Lung (tissue), 11 donors: ENCODE measurements at regions not wholly inside any gene's neighbourhood (a gene's known extent, or its start where the extent isn't known, plus 50 kb on each side); places are given as distances from the start of the nearest gene placed in this dataset.

Source experiments
- ATAC-seq: fragments of 200-7000 bp; cut with Tn5 transposase; one replicate; pipeline ENCODE4 v1.9.1; 2020; ENCODE audit warnings: moderate number of reproducible peaks; ENCODE audit not compliant: insufficient read depth, low FRiP score
- DNase-seq, 3 donors: peaks; one replicate each; pipeline ENCODE4 v3.0.0-alpha.2; 2013 to 2017
- H3K27ac ChIP-seq, 2 donors: one replicate each; pipeline ENCODE4 v1.5.1; 2013; ENCODE audit warnings: mild to moderate bottlenecking in 2 of 2, moderate library complexity in 2 of 2, control low read depth in 1 of 2, inconsistent platforms in 1 of 2, low read depth in 1 of 2, low read length in 1 of 2
- H3K27me3 ChIP-seq, 3 donors: one replicate each; pipeline ENCODE4 v1.5.1; 2013; ENCODE audit warnings: low read length in 2 of 3; ENCODE audit not compliant: control insufficient read depth in 3 of 3, insufficient read depth in 3 of 3
- H3K36me3 ChIP-seq, 4 donors: one replicate each; pipeline ENCODE4 v1.5.1; 2013; ENCODE audit warnings: low read length in 4 of 4, mild to moderate bottlenecking in 1 of 4, moderate library complexity in 1 of 4; ENCODE audit not compliant: control insufficient read depth in 4 of 4, insufficient read depth in 4 of 4
- H3K4me1 ChIP-seq, 5 donors: one replicate each; pipeline ENCODE4 v1.5.1; 2013; ENCODE audit warnings: low read length in 5 of 5, mild to moderate bottlenecking in 2 of 5, moderate library complexity in 1 of 5; ENCODE audit not compliant: control insufficient read depth in 5 of 5, insufficient read depth in 5 of 5
- H3K4me3 ChIP-seq: one replicate; pipeline ENCODE4 v1.5.1; 2013; ENCODE audit warnings: mild to moderate bottlenecking, control low read depth, moderate library complexity
- H3K9ac ChIP-seq, 2 donors: one replicate each; pipeline ENCODE4 v1.5.1; 2013; ENCODE audit warnings: low read length in 2 of 2, control low read depth in 1 of 2; ENCODE audit not compliant: insufficient read depth in 1 of 2
- H3K9me3 ChIP-seq, 4 donors: one replicate each; pipeline ENCODE4 v1.5.1; 2013; ENCODE audit warnings: low read length in 3 of 4, mild to moderate bottlenecking in 1 of 4, moderate library complexity in 1 of 4; ENCODE audit not compliant: control insufficient read depth in 4 of 4, insufficient read depth in 3 of 4
- CTCF ChIP-seq: IDR thresholded peaks from 2 replicates; pipeline ENCODE4 v1.5.1; 2012; ENCODE audit warnings: mild to moderate bottlenecking; ENCODE audit errors: control extremely low read depth, extremely low read depth
- WGBS, 2 donors: extraction: QIAGEN DNeasy Blood & Tissue Kit; methylation state at CpG; one replicate each; pipeline ENCODE4 v1.1.7; 2013; 5-methylcytosine and 5-hydroxymethylcytosine counted together
- donor health status: control.
- donor health status: control.
- donor health status: Bipolar disorder and iron deficiency.
- donor health status: healthy.
- donor health status: DM: yes; HTN: yes; CAD: no.

GRCh38 chr3:130821806-130822205, 72.1 kb upstream of the ATP2C1 start:
- ATAC-seq (no peak), DNase-seq (no peak)
- 91 to 100% methylated on average over 1 of the region's 1 CpG for WGBS, 2 donors
- no peak for TF ChIP-seq CTCF
- H3K4me3 ChIP-seq, result no peak overlapping the region
- no peak overlapping the region for H3K9ac ChIP-seq
- H3K27me3 ChIP-seq, result no peaks in the 10 kb centered on the region
- H3K9me3 ChIP-seq, result no peaks in the 10 kb centered on the region
- no peaks in the 10 kb centered on the region for H3K36me3 ChIP-seq
- H3K27ac ChIP-seq, result no peak overlapping the region
- H3K4me1 ChIP-seq, result peaks cover 0 to 19% (median 6%) of the 10 kb centered on the region in 5 donors

DNA sequence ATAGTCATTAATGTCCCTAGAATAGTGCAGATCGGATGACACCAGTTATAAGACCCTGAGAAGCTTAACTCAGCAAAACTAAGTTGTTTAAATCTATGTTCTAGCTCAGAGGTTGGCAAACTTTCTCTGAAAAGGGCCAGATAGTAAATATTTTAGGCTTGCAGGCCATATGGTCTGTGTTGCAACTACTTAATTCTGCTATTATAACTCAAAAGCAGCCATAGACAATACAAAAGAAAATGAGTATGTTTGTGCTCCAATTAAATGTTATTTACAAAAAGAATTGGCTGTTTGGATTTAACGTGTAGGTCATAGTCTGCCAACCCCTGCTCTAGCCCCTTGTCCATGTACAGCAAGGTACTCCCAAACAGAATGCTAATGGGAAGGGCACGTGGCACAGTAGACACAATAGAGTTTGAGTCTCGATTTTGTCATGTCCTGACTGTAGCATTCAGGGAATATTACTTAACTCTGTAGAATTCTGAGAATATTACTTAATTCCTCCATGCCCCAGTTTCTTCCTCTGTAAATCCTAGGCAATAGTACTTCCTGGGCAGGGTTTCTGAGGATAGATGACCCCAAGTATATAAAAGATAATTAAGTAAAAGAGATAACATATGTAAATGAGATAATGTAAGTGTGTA, 70.5 kb upstream of the ATP2C1 start:
- Histone ChIP-seq H3K9ac (no peak overlapping the region), H3K9me3 (no peaks in the 10 kb centered on the region), H3K27me3 (no peaks in the 10 kb centered on the region), H3K4me1 (peaks cover 0 to 19% (median 6%) of the 10 kb centered on the region in 5 donors), H3K27ac (no peak overlapping the region), H3K4me3 (no peak overlapping the region), H3K36me3 (no peaks in the 10 kb centered on the region)
- TF ChIP-seq CTCF, result no peak
- peak; percentile 28 for ATAC-seq
- WGBS, 2 donors, result 56 to 60% methylated on average over 4 of the region's 4 CpGs
- peak; percentile 42 to 96 (median 90) for DNase-seq

GRCh38 chr3:130823996-130824395, 69.9 kb upstream of the ATP2C1 start:
- Histone ChIP-seq H3K9ac (peak overlapping the region in 1 of 2 donors; percentile 7), H3K36me3 (no peaks in the 10 kb centered on the region), H3K9me3 (no peaks in the 10 kb centered on the region), H3K27ac (no peak overlapping the region), H3K4me3 (no peak overlapping the region), H3K27me3 (no peaks in the 10 kb centered on the region), H3K4me1 (peaks cover 0 to 19% (median 6%) of the 10 kb centered on the region in 5 donors)
- TF ChIP-seq CTCF, result no peak
- DNase-seq (no peak), ATAC-seq (no peak)
- 64 to 81% methylated on average over 1 of the region's 1 CpG for WGBS, 2 donors
